H1 (cell line): ENCODE measurements at regions not wholly inside any gene's neighbourhood (a gene's known extent, or its start where the extent isn't known, plus 50 kb on each side); places are given as distances from the start of the nearest gene placed in this dataset.

Source experiments
- CTCF ChIA-PET: fragments of 300-600 bp; sonication (Branson Sonifier 250); formaldehyde crosslinking; loops from one replicate; lab custom pipeline; 2021; ENCODE audit not compliant: partially characterized antibody; lab: Charles Lee
- POLR2A ChIA-PET: fragments of 300-600 bp; sonication (Branson Sonifier 250); formaldehyde crosslinking; loops from one replicate; lab custom pipeline; 2021; ENCODE audit warnings: inconsistent platforms; ENCODE audit not compliant: partially characterized antibody; lab: Charles Lee
- DNase-seq, 2 experiments: peaks; one replicate each; pipeline versions ENCODE4 v3.0.0 to v3.0.0-alpha.2; 2010 to 2022; ENCODE audit warnings: low spot score in 2 of 2, low read depth in 1 of 2, mixed read lengths in 1 of 2
- FAIRE-seq: peaks from 2 replicates; lab custom pipeline; 2011; peaks lifted over from hg19 to GRCh38; lab: Jason Lieb, UNC
- H2AFZ ChIP-seq: 2 replicates; pipeline ENCODE4 v1.8.1; 2012; ENCODE audit warnings: low read length, inconsistent platforms
- H2AK5ac ChIP-seq: 2 replicates; pipeline ENCODE4 v1.6.1; 2013; ENCODE audit warnings: low read depth, low read length
- H2BK120ac ChIP-seq: replicated peaks from 2 replicates; pipeline ENCODE3; 2013; ENCODE audit warnings: low read depth, low read length, inconsistent platforms
- H2BK12ac ChIP-seq: 2 replicates; pipeline ENCODE4 v1.6.1; 2013; ENCODE audit warnings: low read depth, low read length
- H2BK15ac ChIP-seq: 2 replicates; pipeline ENCODE4 v1.6.1; 2013; ENCODE audit warnings: low read length
- H2BK20ac ChIP-seq: 2 replicates; pipeline ENCODE4 v1.6.1; 2013; ENCODE audit warnings: low read length
- H2BK5ac ChIP-seq: 2 replicates; pipeline ENCODE4 v1.6.1; 2013; ENCODE audit warnings: low read depth, low read length
- H3K14ac ChIP-seq: 2 replicates; pipeline ENCODE4 v1.6.1; 2013; ENCODE audit warnings: inconsistent platforms; ENCODE audit not compliant: insufficient read length
- H3K18ac ChIP-seq: 2 replicates; pipeline ENCODE4 v1.6.1; 2013; ENCODE audit warnings: low read length; ENCODE audit errors: extremely low read depth
- H3K23ac ChIP-seq: 2 replicates; pipeline ENCODE4 v1.6.1; 2013; ENCODE audit warnings: inconsistent platforms; ENCODE audit not compliant: insufficient read length
- H3K23me2 ChIP-seq: 2 replicates; pipeline ENCODE4 v1.6.1; 2013; ENCODE audit warnings: low read depth, low read length
- H3K27ac ChIP-seq: 2 replicates; pipeline ENCODE4 v1.6.1; 2011; ENCODE audit warnings: low read depth, low read length, inconsistent platforms
- H3K27me3 ChIP-seq, 4 experiments: replicated peaks in 1 of 4; 1 replicate in 1 of 4; 2 replicates in 3 of 4; pipeline versions ENCODE4 v1.6.1 to v1.8.1; 2011 to 2013; ENCODE audit warnings: low read length in 3 of 4, mild to moderate bottlenecking in 3 of 4, inconsistent platforms in 2 of 4, mixed read lengths in 2 of 4, moderate library complexity in 1 of 4; ENCODE audit not compliant: control insufficient read depth in 3 of 4, insufficient read depth in 3 of 4; ENCODE audit errors: extremely low read depth in 1 of 4
- H3K36me3 ChIP-seq, 4 experiments: 2 replicates each; pipeline versions ENCODE4 v1.6.1 to v1.8.1; 2011 to 2013; ENCODE audit warnings: mild to moderate bottlenecking in 4 of 4, low read length in 3 of 4, moderate library complexity in 2 of 4, control low read depth in 1 of 4, inconsistent platforms in 1 of 4; ENCODE audit not compliant: insufficient read depth in 4 of 4, control insufficient read depth in 2 of 4
- H3K4ac ChIP-seq: replicated peaks from 2 replicates; pipeline ENCODE3; 2013; ENCODE audit warnings: low read length, low read depth, mixed read lengths, inconsistent platforms; ENCODE audit not compliant: insufficient read length
- H3K4me1 ChIP-seq, 4 experiments: replicated peaks in 1 of 4; 1 replicate in 1 of 4; 2 replicates in 3 of 4; pipeline versions ENCODE4 v1.6.1 to v1.8.1; 2011 to 2013; ENCODE audit warnings: low read length in 3 of 4, inconsistent platforms in 2 of 4, mixed read lengths in 1 of 4; ENCODE audit not compliant: insufficient read depth in 4 of 4, control insufficient read depth in 3 of 4
- H3K4me2 ChIP-seq, 2 experiments: 2 replicates each; pipeline versions ENCODE4 v1.6.1 to v1.8.1; 2011 to 2013; ENCODE audit warnings: low read depth in 2 of 2, low read length in 2 of 2, control low read depth in 1 of 2, inconsistent platforms in 1 of 2, mild to moderate bottlenecking in 1 of 2; ENCODE audit not compliant: insufficient read depth in 1 of 2
- H3K4me3 ChIP-seq, 4 experiments: fragments of 200-600, 300-600 bp in 1 of 4; sonication (generic), shearing (Covaris generic), sonication (Bioruptor Twin) in 1 of 4; 2 replicates each; pipeline versions ENCODE4 v1.5.1 to v1.8.1; 2011 to 2016; ENCODE audit warnings: low read length in 4 of 4, low read depth in 3 of 4, control low read depth in 2 of 4, inconsistent platforms in 2 of 4, mild to moderate bottlenecking in 2 of 4, mixed read lengths in 1 of 4, moderate library complexity in 1 of 4; ENCODE audit not compliant: insufficient read depth in 2 of 4; ENCODE audit errors: extremely low read depth in 1 of 4
- H3K56ac ChIP-seq: replicated peaks from 2 replicates; pipeline ENCODE3; 2013; ENCODE audit warnings: low read depth, mild to moderate bottlenecking, mixed read lengths, low read length, inconsistent platforms; ENCODE audit not compliant: insufficient read length
- H3K79me1 ChIP-seq: 2 replicates; pipeline ENCODE4 v1.6.1; 2013; ENCODE audit warnings: low read depth, low read length, control low read depth
- H3K79me2 ChIP-seq, 2 experiments: 2 replicates each; pipeline versions ENCODE4 v1.6.1 to v1.8.1; 2012 to 2013; ENCODE audit warnings: low read length in 2 of 2, mild to moderate bottlenecking in 2 of 2, inconsistent platforms in 1 of 2; ENCODE audit not compliant: insufficient read depth in 2 of 2, control insufficient read depth in 1 of 2
- H3K9ac ChIP-seq, 4 experiments: replicated peaks in 1 of 4; 1 replicate in 1 of 4; 2 replicates in 3 of 4; pipeline versions ENCODE4 v1.6.1 to v1.8.1; 2011 to 2013; ENCODE audit warnings: low read depth in 3 of 4, low read length in 3 of 4, control low read depth in 2 of 4, mild to moderate bottlenecking in 2 of 4, moderate library complexity in 2 of 4, inconsistent platforms in 1 of 4; ENCODE audit errors: extremely low read depth in 1 of 4
- H3K9me3 ChIP-seq, 2 experiments: 2 replicates each; pipeline versions ENCODE4 v1.6.1 to v1.8.1; 2012 to 2013; ENCODE audit warnings: mild to moderate bottlenecking in 2 of 2, moderate library complexity in 2 of 2, control low read depth in 1 of 2, inconsistent platforms in 1 of 2, low read depth in 1 of 2, low read length in 1 of 2, mixed read lengths in 1 of 2; ENCODE audit not compliant: insufficient read depth in 2 of 2
- H4K20me1 ChIP-seq, 2 experiments: replicated peaks in 1 of 2; 2 replicates each; pipeline versions ENCODE3 to v1.8.1; 2011 to 2013; ENCODE audit warnings: inconsistent platforms in 2 of 2, low read length in 2 of 2, mild to moderate bottlenecking in 1 of 2; ENCODE audit not compliant: insufficient read depth in 2 of 2, control insufficient read depth in 1 of 2
- H4K5ac ChIP-seq: 2 replicates; pipeline ENCODE4 v1.6.1; 2013; ENCODE audit warnings: low read length, low read depth, mixed read lengths, inconsistent platforms; ENCODE audit not compliant: insufficient read length
- H4K8ac ChIP-seq: 2 replicates; pipeline ENCODE4 v1.8.0; 2013; ENCODE audit warnings: mild to moderate bottlenecking, moderate library complexity, low read length, inconsistent platforms; ENCODE audit not compliant: insufficient read depth; ENCODE audit errors: extremely low read depth
- H4K91ac ChIP-seq: replicated peaks from 2 replicates; pipeline ENCODE3; 2013; ENCODE audit warnings: low read length, mixed read lengths, inconsistent platforms; ENCODE audit not compliant: insufficient read length
- BRCA1 ChIP-seq: IDR thresholded peaks from 2 replicates; pipeline ENCODE4 v1.6.1; 2012; ENCODE audit warnings: low read depth, low read length, improper control_type of control experiment
- EGR1 ChIP-seq: IDR thresholded peaks from 2 replicates; pipeline ENCODE4 v1.6.1; 2011; ENCODE audit warnings: low read depth, low read length, borderline replicate concordance
- GABPA ChIP-seq: IDR thresholded peaks from 2 replicates; pipeline ENCODE4 v1.6.1; 2011; ENCODE audit warnings: mild to moderate bottlenecking, low read length, moderate library complexity, borderline replicate concordance; ENCODE audit not compliant: insufficient read depth
- NANOG ChIP-seq: IDR thresholded peaks from 2 replicates; pipeline ENCODE4 v1.6.1; 2011; ENCODE audit warnings: low read length, low read depth, mild to moderate bottlenecking, inconsistent platforms; ENCODE audit not compliant: insufficient read depth, poor library complexity, severe bottlenecking
- POLR2A ChIP-seq, 2 experiments: IDR thresholded peaks; 1 replicate in 1 of 2; 2 replicates in 1 of 2; pipeline ENCODE4 v1.6.1; 2011; ENCODE audit warnings: low read depth in 2 of 2, low read length in 2 of 2, mild to moderate bottlenecking in 2 of 2; ENCODE audit errors: control extremely low read depth in 1 of 2
- RBBP5 ChIP-seq: IDR thresholded peaks from 2 replicates; pipeline ENCODE4 v1.7.1; 2012; ENCODE audit warnings: low read depth, mild to moderate bottlenecking, inconsistent platforms, low read length, moderate library complexity, borderline replicate concordance
- RNF2 ChIP-seq: fragments of 200-900, 300-1000 bp; sonication (generic); IDR thresholded peaks from 2 replicates; pipeline ENCODE4 v1.7.1; 2016; ENCODE audit warnings: borderline replicate concordance, low read depth, mild to moderate bottlenecking, antibody characterized with exemption, low read length; ENCODE audit not compliant: poor library complexity, severe bottlenecking; ENCODE audit errors: missing control alignments
- SRF ChIP-seq: IDR thresholded peaks from 2 replicates; pipeline ENCODE4 v1.6.1; 2011; ENCODE audit warnings: mild to moderate bottlenecking, low read depth, low read length, moderate library complexity
- TAF1 ChIP-seq: IDR thresholded peaks from 2 replicates; pipeline ENCODE4 v1.6.1; 2011; ENCODE audit warnings: mild to moderate bottlenecking, low read depth, low read length
- TAF7 ChIP-seq: optimal IDR thresholded peaks from 2 replicates; pipeline ENCODE3; 2011; ENCODE audit warnings: low read depth, mild to moderate bottlenecking, inconsistent platforms, low read length, moderate library complexity, borderline replicate concordance
- TCF12 ChIP-seq: IDR thresholded peaks from 2 replicates; pipeline ENCODE4 v1.6.1; 2011; ENCODE audit warnings: low read depth, mild to moderate bottlenecking, low read length
- ZNF274 ChIP-seq: IDR thresholded peaks from 2 replicates; pipeline ENCODE4 v1.7.0; 2012; ENCODE audit warnings: low read length, borderline replicate concordance; ENCODE audit errors: extremely low read depth
- TF ChIP-seq, protein P1 (sequence below): IDR thresholded peaks from 2 replicates; pipeline ENCODE4 v1.6.1; 2011; ENCODE audit warnings: low read depth, mild to moderate bottlenecking, low read length; ENCODE audit not compliant: insufficient read depth
- TF ChIP-seq, protein P2 (sequence below): IDR thresholded peaks from 2 replicates; pipeline ENCODE4 v1.6.1; 2012; ENCODE audit warnings: inconsistent platforms

DNA sequence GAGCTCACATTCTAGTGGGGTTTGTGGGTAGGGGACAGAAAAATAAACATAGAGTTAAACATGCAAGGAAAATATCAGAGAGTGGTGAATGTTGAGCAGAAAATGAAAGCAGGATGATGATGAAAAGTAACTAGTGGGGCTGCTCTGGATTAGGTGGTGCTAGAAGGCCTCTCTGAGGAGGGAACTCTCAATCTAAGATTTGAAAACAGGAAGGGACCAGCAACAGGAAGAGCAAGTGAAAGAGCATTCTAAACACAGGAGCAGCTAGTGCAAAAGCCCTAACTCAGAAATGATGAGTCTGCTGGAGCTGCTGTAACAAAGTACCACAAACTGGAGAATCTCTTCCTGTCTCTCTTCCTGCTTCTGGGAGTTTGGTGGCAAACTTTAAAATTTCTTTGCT is 468.6 kb upstream of the AGTR1 start:
- Histone ChIP-seq H4K8ac (no peak overlapping the region), H3K23me2 (no peaks in the 10 kb centered on the region), H3K56ac (no peak overlapping the region), H3K14ac (no peak overlapping the region), H3K18ac (no peak overlapping the region), H2BK12ac (no peak overlapping the region), H3K79me1 (no peaks in the 10 kb centered on the region), H4K91ac (no peak overlapping the region), H2BK15ac (no peak overlapping the region), H2BK120ac (no peak overlapping the region), H3K23ac (no peak overlapping the region), H3K9ac (no peak overlapping the region), H2BK5ac (no peak overlapping the region), H2AK5ac (no peak overlapping the region), H2BK20ac (no peak overlapping the region), H3K79me2 (no peaks in the 10 kb centered on the region), H2AFZ (peak overlapping the region; percentile 94; the same call in 1 of the 2 replicates), H4K20me1 (no peaks in the 10 kb centered on the region), H3K27me3 (no peaks in the 10 kb centered on the region), H3K4me3 (no peak overlapping the region), H3K9me3 (no peaks in the 10 kb centered on the region), H3K27ac (no peak overlapping the region), H3K36me3 (no peaks in the 10 kb centered on the region), H3K4me1 (no peaks in the 10 kb centered on the region), H4K5ac (no peak overlapping the region), H3K4me2 (no peak overlapping the region), H3K4ac (no peak overlapping the region)
- POLR2A ChIA-PET, result no interaction called here
- DNase-seq, result no peak
- no peak for FAIRE-seq
- CTCF ChIA-PET, result interaction anchor here (0.6 to 2.8 kb wide), 3 partner anchors 13 to 37 kb away, joined by 3 to 10 read pairs (median 3); no protein-coding TSS in a partner anchor
- TF ChIP-seq TAF7, result no peak
- TF ChIP-seq RNF2, result no peak
- no peak for TF ChIP-seq RBBP5
- no peak for TF ChIP-seq SRF
- no peak for TF ChIP-seq GABPA
- TF ChIP-seq ZNF274, result no peak
- TF ChIP-seq, protein P1, sequence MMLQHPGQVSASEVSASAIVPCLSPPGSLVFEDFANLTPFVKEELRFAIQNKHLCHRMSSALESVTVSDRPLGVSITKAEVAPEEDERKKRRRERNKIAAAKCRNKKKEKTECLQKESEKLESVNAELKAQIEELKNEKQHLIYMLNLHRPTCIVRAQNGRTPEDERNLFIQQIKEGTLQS, result no peak
- TF ChIP-seq BRCA1, result no peak
- no peak for TF ChIP-seq NANOG
- no peak for TF ChIP-seq POLR2A (IDR thresholded peaks at IDR 0.05; ENCODE audit: control extremely low read depth in 1 of 2, low read depth in 2 of 2, low read length in 2 of 2)
- TF ChIP-seq, protein P2, sequence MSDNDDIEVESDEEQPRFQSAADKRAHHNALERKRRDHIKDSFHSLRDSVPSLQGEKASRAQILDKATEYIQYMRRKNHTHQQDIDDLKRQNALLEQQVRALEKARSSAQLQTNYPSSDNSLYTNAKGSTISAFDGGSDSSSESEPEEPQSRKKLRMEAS, result no peak
- TF ChIP-seq EGR1, result no peak
- TF ChIP-seq TCF12, result no peak
- no peak for TF ChIP-seq TAF1
